Mucosa of descending colon (tissue), 3 donors: ENCODE measurements at regions not wholly inside any gene's neighbourhood (a gene's known extent, or its start where the extent isn't known, plus 50 kb on each side); places are given as distances from the start of the nearest gene placed in this dataset.

ENCODE experiments used
- ATAC-seq: fragments of 200-7000 bp; cut with Tn5 transposase; one replicate; pipeline ENCODE4 v1.9.1; 2020; ENCODE audit warnings: mild to moderate bottlenecking, moderate library complexity
- DNase-seq, 3 donors: peaks; one replicate each; pipeline ENCODE4 v3.0.0-alpha.2; 2020
- H3K36me3 ChIP-seq: fragments of 200-600 bp; one replicate; pipeline ENCODE4 v1.8.0; 2021; ENCODE audit warnings: low read depth, mild to moderate bottlenecking
- H3K4me1 ChIP-seq: fragments of 200-600 bp; one replicate; pipeline ENCODE4 v1.8.0; 2021; ENCODE audit warnings: low read depth, mild to moderate bottlenecking
- H3K4me3 ChIP-seq: fragments of 200-600 bp; one replicate; pipeline ENCODE4 v1.8.0; 2021; ENCODE audit warnings: mild to moderate bottlenecking
- H3K9me3 ChIP-seq: fragments of 200-600 bp; one replicate; pipeline ENCODE4 v1.8.0; 2021; ENCODE audit warnings: mild to moderate bottlenecking
- CTCF ChIP-seq: fragments of 200-600 bp; IDR thresholded peaks from one replicate; pipeline ENCODE4 v1.8.0; 2022; ENCODE audit warnings: antibody characterized with exemption, mild to moderate bottlenecking
- intact Hi-C, 2 donors: fragments of 100-400 bp; cut with DNase I in 1 of 2; cut with micrococcal nuclease in 1 of 2; formaldehyde crosslinking; loops; one replicate each; pipeline versions ENCODE4 v1.11.0 to v1.11.1; 2022; cut with DNase I, micrococcal nuclease
- donor health status: DM: no; HTN: no; CAD: no; lungs with moderate emphysema.
- donor health status: DM: no; HTN: no; CAD: no.
- donor health status: DM: no; HTN: yes; CAD: no.

- intact Hi-C loops = no loop called here
- TF ChIP-seq CTCF = no peak
- no peak overlapping the region for H3K4me3 ChIP-seq
- H3K9me3 ChIP-seq = no peaks in the 10 kb centered on the region
- no peak for ATAC-seq
- no peak for DNase-seq
- H3K4me1 ChIP-seq = no peaks in the 10 kb centered on the region
- no peaks in the 10 kb centered on the region for H3K36me3 ChIP-seq
These were observed 248.4 kb downstream of the MYLK4 start for GRCh38 chr6:2502096-2502997.

GRCh38 chr6:2497922-2498623 lies 252.6 kb downstream of the MYLK4 start:
- no peaks in the 10 kb centered on the region for H3K9me3 ChIP-seq
- no peaks in the 10 kb centered on the region for H3K36me3 ChIP-seq
- TF ChIP-seq CTCF = no peak
- no peaks in the 10 kb centered on the region for H3K4me1 ChIP-seq
- no peak for ATAC-seq
- no peak overlapping the region for H3K4me3 ChIP-seq
- intact Hi-C loops = no loop called here
- no peak for DNase-seq

GRCh38 chr6:2496291-2496690 lies 250.9 kb upstream of the GMDS start:
- H3K4me1 ChIP-seq = no peaks in the 10 kb centered on the region
- ATAC-seq = no peak
- H3K36me3 ChIP-seq = no peaks in the 10 kb centered on the region
- H3K9me3 ChIP-seq = no peaks in the 10 kb centered on the region
- DNase-seq = no peak
- no peak for TF ChIP-seq CTCF
- no peak overlapping the region for H3K4me3 ChIP-seq
- intact Hi-C loops = no loop called here

- H3K36me3 ChIP-seq = no peaks in the 10 kb centered on the region
- TF ChIP-seq CTCF = no peak
- intact Hi-C loops = no loop called here
- ATAC-seq (no peak), DNase-seq (no peak)
- no peaks in the 10 kb centered on the region for H3K4me1 ChIP-seq
- H3K4me3 ChIP-seq = no peak overlapping the region
- H3K9me3 ChIP-seq = no peaks in the 10 kb centered on the region
These were observed 247.5 kb upstream of the GMDS start for GRCh38 chr6:2492686-2493523.

GRCh38 chr6:2491137-2491536 lies 245.7 kb upstream of the GMDS start:
- Histone ChIP-seq H3K4me1 (no peaks in the 10 kb centered on the region), H3K4me3 (no peak overlapping the region), H3K9me3 (no peaks in the 10 kb centered on the region), H3K36me3 (no peaks in the 10 kb centered on the region)
- ATAC-seq (no peak), DNase-seq (no peak)
- TF ChIP-seq CTCF = no peak
- intact Hi-C loops = no loop called here
